CD14-positive monocyte (primary cell): ENCODE measurements at regions not wholly inside any gene's neighbourhood (a gene's known extent, or its start where the extent isn't known, plus 50 kb on each side); places are given as distances from the start of the nearest gene placed in this dataset. TPM values are rescaled to one million over a fixed set of nuclear protein-coding genes. Genes with fewer than 3 reads are reported as not detected.

ENCODE experiments used
- DNase-seq, 3 donors: peaks; one replicate each; pipeline ENCODE4 v3.0.0-alpha.2; 2011 to 2022
- H2AFZ ChIP-seq: 2 replicates; pipeline ENCODE4 v1.6.0; 2012; ENCODE audit warnings: mild to moderate bottlenecking, low read depth, low read length, inconsistent platforms; ENCODE audit not compliant: insufficient read depth, poor library complexity, severe bottlenecking
- H3K27ac ChIP-seq, 2 donors: 1 replicate in 1 of 2; 2 replicates in 1 of 2; pipeline ENCODE4 v1.5.1; 2012 to 2013; ENCODE audit warnings: low read length in 2 of 2, control low read depth in 1 of 2, inconsistent platforms in 1 of 2, low read depth in 1 of 2, mild to moderate bottlenecking in 1 of 2
- H3K27me3 ChIP-seq, 2 donors: one replicate each; pipeline versions ENCODE4 v1.6.0 to v1.6.1; 2011 to 2013; ENCODE audit warnings: low read length in 2 of 2; ENCODE audit not compliant: control insufficient read depth in 2 of 2, insufficient read depth in 2 of 2
- H3K36me3 ChIP-seq, 2 donors: replicated peaks in 1 of 2; 1 replicate in 1 of 2; 2 replicates in 1 of 2; pipeline versions ENCODE4 v1.5.1 to v1.6.1; 2012 to 2013; ENCODE audit warnings: low read length in 2 of 2, control low read depth in 1 of 2, inconsistent platforms in 1 of 2, mild to moderate bottlenecking in 1 of 2; ENCODE audit not compliant: insufficient read depth in 2 of 2, control insufficient read depth in 1 of 2
- H3K4me1 ChIP-seq, 2 donors: 1 replicate in 1 of 2; 2 replicates in 1 of 2; pipeline versions ENCODE4 v1.5.1 to v1.6.1; 2012 to 2013; ENCODE audit warnings: low read length in 2 of 2, control low read depth in 1 of 2, inconsistent platforms in 1 of 2, mild to moderate bottlenecking in 1 of 2, moderate library complexity in 1 of 2; ENCODE audit not compliant: insufficient read depth in 2 of 2, control insufficient read depth in 1 of 2
- H3K4me2 ChIP-seq: replicated peaks from 2 replicates; pipeline ENCODE3; 2012; ENCODE audit warnings: low read length, moderate library complexity, mild to moderate bottlenecking; ENCODE audit not compliant: poor library complexity, severe bottlenecking; ENCODE audit errors: extremely low read depth
- H3K4me3 ChIP-seq, 3 experiments: fragments of 200-600 bp in 1 of 3; sonication (generic) in 1 of 3; replicated peaks in 1 of 3; 1 replicate in 2 of 3; 2 replicates in 1 of 3; pipeline ENCODE4 v1.5.1; 2011 to 2013; ENCODE audit warnings: low read length in 3 of 3, mild to moderate bottlenecking in 3 of 3, control low read depth in 2 of 3, low read depth in 2 of 3, inconsistent platforms in 1 of 3, moderate library complexity in 1 of 3
- H3K79me2 ChIP-seq: 2 replicates; pipeline ENCODE4 v1.6.0; 2012; ENCODE audit warnings: mild to moderate bottlenecking, control low read depth, inconsistent platforms, low read length, moderate library complexity; ENCODE audit not compliant: insufficient read depth
- H3K9ac ChIP-seq: 2 replicates; pipeline ENCODE4 v1.6.0; 2017; ENCODE audit warnings: low read length, mild to moderate bottlenecking; ENCODE audit not compliant: insufficient read depth, poor library complexity, severe bottlenecking
- H3K9me3 ChIP-seq, 2 donors: replicated peaks in 1 of 2; 1 replicate in 1 of 2; 2 replicates in 1 of 2; pipeline versions ENCODE4 v1.5.1 to v1.6.1; 2012 to 2013; ENCODE audit warnings: low read length in 2 of 2, control low read depth in 1 of 2; ENCODE audit not compliant: control insufficient read depth in 1 of 2, insufficient read depth in 1 of 2
- H4K20me1 ChIP-seq: 2 replicates; pipeline ENCODE4 v1.6.0; 2012; ENCODE audit warnings: mild to moderate bottlenecking, low read length, control low read depth, moderate library complexity; ENCODE audit not compliant: insufficient read depth
- H3K27ac Mint-ChIP-seq, 7 donors: one replicate each; pipeline ENCODE4 v1.8.0; 2020; ENCODE audit warnings: mild to moderate bottlenecking in 7 of 7, mixed read lengths in 7 of 7, moderate library complexity in 6 of 7, inconsistent platforms in 2 of 7
- H3K27me3 Mint-ChIP-seq, 3 donors: one replicate each; pipeline ENCODE4 v1.8.0; 2021 to 2022; ENCODE audit warnings: low read depth in 3 of 3, mild to moderate bottlenecking in 3 of 3, mixed read lengths in 3 of 3, moderate library complexity in 3 of 3, inconsistent platforms in 1 of 3
- H3K36me3 Mint-ChIP-seq, 2 donors: one replicate each; pipeline ENCODE4 v1.8.0; 2020; ENCODE audit warnings: mixed read lengths in 2 of 2, inconsistent platforms in 1 of 2, mild to moderate bottlenecking in 1 of 2
- H3K4me1 Mint-ChIP-seq: one replicate; pipeline ENCODE4 v1.8.0; 2020; ENCODE audit warnings: mild to moderate bottlenecking, mixed read lengths
- H3K4me3 Mint-ChIP-seq, 2 donors: one replicate each; pipeline ENCODE4 v1.8.0; 2020; ENCODE audit warnings: mild to moderate bottlenecking in 2 of 2, mixed read lengths in 2 of 2, moderate library complexity in 1 of 2
- H3K9me3 Mint-ChIP-seq, 7 donors: one replicate each; pipeline ENCODE4 v1.8.0; 2020 to 2022; ENCODE audit warnings: mixed read lengths in 7 of 7, mild to moderate bottlenecking in 6 of 7, moderate library complexity in 6 of 7, inconsistent platforms in 2 of 7
- CTCF ChIP-seq: fragments of 200-600 bp; IDR thresholded peaks from one replicate; pipeline ENCODE4 v1.8.0; 2022; ENCODE audit warnings: antibody characterized with exemption, mild to moderate bottlenecking
- WGBS: methylation state at CpG from one replicate; pipeline ENCODE4 v1.1.5; 2013; ENCODE audit warnings: missing lambda C conversion rate; ENCODE audit not compliant: insufficient coverage; 5-methylcytosine and 5-hydroxymethylcytosine counted together
- intact Hi-C, 2 donors: fragments of 100-400 bp; cut with micrococcal nuclease; formaldehyde crosslinking; loops; one replicate each; pipeline versions ENCODE4 v1.15.0 to v1.15.1; 2023
- small RNA-seq: library from RNA; depleted of rRNA; stranded (forward); fragments of <200 nt; gene quantifications from one replicate; pipeline ENCODE3, GENCODE V24; 2012; ENCODE audit warnings: low read depth; ENCODE audit not compliant: insufficient read length

- H3K4me1 Mint-ChIP-seq = no peaks in the 10 kb centered on the region
- H3K27me3 ChIP-seq = no peaks in the 10 kb centered on the region
- no peak overlapping the region for H3K4me3 ChIP-seq
- H3K79me2 ChIP-seq = no peaks in the 10 kb centered on the region
- 86% methylated on average over 8 of the region's 14 CpGs for WGBS
- no peaks in the 10 kb centered on the region for H3K27me3 Mint-ChIP-seq
- H3K9ac ChIP-seq = no peak overlapping the region
- H3K36me3 ChIP-seq = no peaks in the 10 kb centered on the region
- H3K9me3 ChIP-seq = peaks cover 0 to 27% of the 10 kb centered on the region in 2 donors
- no peak overlapping the region for H2AFZ ChIP-seq
- H3K36me3 Mint-ChIP-seq = no peaks in the 10 kb centered on the region
- intact Hi-C loops = no loop called here
- peaks cover 3 to 10% (median 6%) of the 10 kb centered on the region in 7 donors for H3K9me3 Mint-ChIP-seq
- no peak for TF ChIP-seq CTCF
- H4K20me1 ChIP-seq = no peaks in the 10 kb centered on the region
- no peak for DNase-seq
- no peak overlapping the region for H3K4me2 ChIP-seq
- no peak overlapping the region for H3K27ac ChIP-seq
- no peak overlapping the region for H3K4me3 Mint-ChIP-seq
- H3K4me1 ChIP-seq = no peaks in the 10 kb centered on the region
- no peak overlapping the region for H3K27ac Mint-ChIP-seq
Observed at GRCh38 chr6:168718821-168719475, 278.0 kb downstream of the SMOC2 start.

Small RNAs in the stretch of these regions (small RNA-seq; reads per million reads assigned to genes)
- not detected for gene AL513210.1
